Astrocyte (in vitro differentiated cells and primary cell): ENCODE measurements at regions not wholly inside any gene's neighbourhood (a gene's known extent, or its start where the extent isn't known, plus 50 kb on each side); places are given as distances from the start of the nearest gene placed in this dataset.

Source experiments
- EZH2 ChIP-seq: IDR thresholded peaks from 2 replicates; pipeline ENCODE4 v1.6.1; 2012; ENCODE audit warnings: mild to moderate bottlenecking, low read length, inconsistent platforms; ENCODE audit not compliant: insufficient read depth
- TF ChIP-seq, protein P1 (sequence below): IDR thresholded peaks from 2 replicates; pipeline ENCODE4 v1.5.1; 2011; ENCODE audit warnings: low read depth, mild to moderate bottlenecking, inconsistent platforms, low read length, moderate library complexity; ENCODE audit not compliant: insufficient read depth

DNA sequence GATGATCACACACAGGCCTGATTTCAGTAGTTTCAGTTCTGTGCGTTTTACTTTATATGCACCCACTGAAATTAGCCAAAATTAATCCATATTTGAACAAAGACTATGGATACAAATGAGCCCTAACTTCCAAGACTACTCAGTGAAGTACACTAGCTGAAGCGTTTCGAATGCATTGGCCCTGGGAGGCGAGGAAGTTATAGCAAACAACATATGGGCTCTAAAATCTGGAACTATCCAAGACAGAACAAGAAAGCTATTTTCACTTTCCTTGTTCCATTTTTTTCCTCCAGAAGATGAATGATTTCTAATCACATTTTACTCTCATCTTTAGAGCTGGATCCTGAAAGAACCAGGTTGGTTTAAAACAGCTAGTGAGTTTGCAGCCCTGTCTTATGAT lies 399.4 kb upstream of the HNRNPA3 start:
- TF ChIP-seq EZH2: no peak
- TF ChIP-seq, protein P1, sequence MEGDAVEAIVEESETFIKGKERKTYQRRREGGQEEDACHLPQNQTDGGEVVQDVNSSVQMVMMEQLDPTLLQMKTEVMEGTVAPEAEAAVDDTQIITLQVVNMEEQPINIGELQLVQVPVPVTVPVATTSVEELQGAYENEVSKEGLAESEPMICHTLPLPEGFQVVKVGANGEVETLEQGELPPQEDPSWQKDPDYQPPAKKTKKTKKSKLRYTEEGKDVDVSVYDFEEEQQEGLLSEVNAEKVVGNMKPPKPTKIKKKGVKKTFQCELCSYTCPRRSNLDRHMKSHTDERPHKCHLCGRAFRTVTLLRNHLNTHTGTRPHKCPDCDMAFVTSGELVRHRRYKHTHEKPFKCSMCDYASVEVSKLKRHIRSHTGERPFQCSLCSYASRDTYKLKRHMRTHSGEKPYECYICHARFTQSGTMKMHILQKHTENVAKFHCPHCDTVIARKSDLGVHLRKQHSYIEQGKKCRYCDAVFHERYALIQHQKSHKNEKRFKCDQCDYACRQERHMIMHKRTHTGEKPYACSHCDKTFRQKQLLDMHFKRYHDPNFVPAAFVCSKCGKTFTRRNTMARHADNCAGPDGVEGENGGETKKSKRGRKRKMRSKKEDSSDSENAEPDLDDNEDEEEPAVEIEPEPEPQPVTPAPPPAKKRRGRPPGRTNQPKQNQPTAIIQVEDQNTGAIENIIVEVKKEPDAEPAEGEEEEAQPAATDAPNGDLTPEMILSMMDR: no peak
